PFSK-1 (cell line): ENCODE measurements at regions not wholly inside any gene's neighbourhood (a gene's known extent, or its start where the extent isn't known, plus 50 kb on each side); places are given as distances from the start of the nearest gene placed in this dataset.

Experiments
- FOXP2 ChIP-seq: optimal IDR thresholded peaks from 2 replicates; pipeline ENCODE3; 2011; ENCODE audit warnings: borderline replicate concordance, control low read depth, inconsistent platforms; ENCODE audit not compliant: insufficient read depth; ENCODE audit errors: extremely low read length, extremely low read depth
- POLR2AphosphoS5 ChIP-seq: IDR thresholded peaks from 2 replicates; pipeline ENCODE4 v1.6.1; 2012; ENCODE audit warnings: low read depth, mild to moderate bottlenecking, control low read depth, low read length, moderate library complexity
- SIN3A ChIP-seq: IDR thresholded peaks from 2 replicates; pipeline ENCODE4 v1.6.1; 2012; ENCODE audit warnings: mild to moderate bottlenecking, low read length, moderate library complexity, borderline replicate concordance; ENCODE audit not compliant: insufficient read depth
- TAF1 ChIP-seq: IDR thresholded peaks from 2 replicates; pipeline ENCODE4 v1.6.1; 2012; ENCODE audit warnings: low read length, control low read depth, borderline replicate concordance; ENCODE audit not compliant: insufficient read depth
- TF ChIP-seq, protein P1 (sequence below), 2 experiments: IDR thresholded peaks; 2 replicates each; pipeline versions ENCODE4 v1.6.1 to v1.8.0; 2011 to 2012; ENCODE audit warnings: low read depth in 2 of 2, low read length in 2 of 2, control low read depth in 1 of 2, inconsistent platforms in 1 of 2, mild to moderate bottlenecking in 1 of 2, moderate library complexity in 1 of 2; ENCODE audit not compliant: insufficient read depth in 1 of 2

DNA sequence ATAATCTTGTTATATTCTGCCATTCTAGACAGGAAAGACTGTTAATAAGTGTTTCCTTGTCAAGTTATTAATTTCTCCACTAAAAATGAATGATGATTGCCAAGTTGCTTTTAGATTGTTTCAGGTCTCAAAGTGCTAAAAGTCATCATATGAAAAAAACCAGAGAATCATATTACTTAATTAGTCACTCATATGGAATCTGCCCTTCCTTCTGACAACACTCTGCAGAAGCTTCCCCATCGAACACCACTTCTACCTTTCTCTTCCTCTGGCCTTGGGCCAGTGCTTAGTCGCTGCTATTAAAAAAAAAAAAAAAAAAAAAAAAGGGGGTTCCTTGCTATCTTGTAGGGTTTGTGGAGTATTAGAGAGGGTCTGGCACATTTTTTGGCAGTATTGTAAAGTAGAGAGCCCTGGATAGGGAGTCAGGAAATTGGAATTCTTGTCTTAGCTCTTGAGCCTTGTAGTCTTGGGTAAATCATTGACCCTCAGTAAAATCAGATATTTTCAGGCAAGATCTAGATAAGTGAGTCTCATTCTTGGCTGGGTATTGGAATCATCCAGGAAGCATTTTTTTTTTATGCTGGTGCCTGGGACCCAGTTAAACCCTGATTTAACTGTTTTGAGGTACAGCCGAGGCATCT lies 141.7 kb upstream of the CCDC68 start:
- no peak for TF ChIP-seq SIN3A
- TF ChIP-seq TAF1: no peak
- TF ChIP-seq POLR2AphosphoS5: no peak
- TF ChIP-seq FOXP2: no peak
- TF ChIP-seq, protein P1, sequence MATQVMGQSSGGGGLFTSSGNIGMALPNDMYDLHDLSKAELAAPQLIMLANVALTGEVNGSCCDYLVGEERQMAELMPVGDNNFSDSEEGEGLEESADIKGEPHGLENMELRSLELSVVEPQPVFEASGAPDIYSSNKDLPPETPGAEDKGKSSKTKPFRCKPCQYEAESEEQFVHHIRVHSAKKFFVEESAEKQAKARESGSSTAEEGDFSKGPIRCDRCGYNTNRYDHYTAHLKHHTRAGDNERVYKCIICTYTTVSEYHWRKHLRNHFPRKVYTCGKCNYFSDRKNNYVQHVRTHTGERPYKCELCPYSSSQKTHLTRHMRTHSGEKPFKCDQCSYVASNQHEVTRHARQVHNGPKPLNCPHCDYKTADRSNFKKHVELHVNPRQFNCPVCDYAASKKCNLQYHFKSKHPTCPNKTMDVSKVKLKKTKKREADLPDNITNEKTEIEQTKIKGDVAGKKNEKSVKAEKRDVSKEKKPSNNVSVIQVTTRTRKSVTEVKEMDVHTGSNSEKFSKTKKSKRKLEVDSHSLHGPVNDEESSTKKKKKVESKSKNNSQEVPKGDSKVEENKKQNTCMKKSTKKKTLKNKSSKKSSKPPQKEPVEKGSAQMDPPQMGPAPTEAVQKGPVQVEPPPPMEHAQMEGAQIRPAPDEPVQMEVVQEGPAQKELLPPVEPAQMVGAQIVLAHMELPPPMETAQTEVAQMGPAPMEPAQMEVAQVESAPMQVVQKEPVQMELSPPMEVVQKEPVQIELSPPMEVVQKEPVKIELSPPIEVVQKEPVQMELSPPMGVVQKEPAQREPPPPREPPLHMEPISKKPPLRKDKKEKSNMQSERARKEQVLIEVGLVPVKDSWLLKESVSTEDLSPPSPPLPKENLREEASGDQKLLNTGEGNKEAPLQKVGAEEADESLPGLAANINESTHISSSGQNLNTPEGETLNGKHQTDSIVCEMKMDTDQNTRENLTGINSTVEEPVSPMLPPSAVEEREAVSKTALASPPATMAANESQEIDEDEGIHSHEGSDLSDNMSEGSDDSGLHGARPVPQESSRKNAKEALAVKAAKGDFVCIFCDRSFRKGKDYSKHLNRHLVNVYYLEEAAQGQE (IDR thresholded peaks at IDR 0.05; ENCODE audit: insufficient read depth in 1 of 2, low read depth in 2 of 2, low read length in 2 of 2): no peak

DNA sequence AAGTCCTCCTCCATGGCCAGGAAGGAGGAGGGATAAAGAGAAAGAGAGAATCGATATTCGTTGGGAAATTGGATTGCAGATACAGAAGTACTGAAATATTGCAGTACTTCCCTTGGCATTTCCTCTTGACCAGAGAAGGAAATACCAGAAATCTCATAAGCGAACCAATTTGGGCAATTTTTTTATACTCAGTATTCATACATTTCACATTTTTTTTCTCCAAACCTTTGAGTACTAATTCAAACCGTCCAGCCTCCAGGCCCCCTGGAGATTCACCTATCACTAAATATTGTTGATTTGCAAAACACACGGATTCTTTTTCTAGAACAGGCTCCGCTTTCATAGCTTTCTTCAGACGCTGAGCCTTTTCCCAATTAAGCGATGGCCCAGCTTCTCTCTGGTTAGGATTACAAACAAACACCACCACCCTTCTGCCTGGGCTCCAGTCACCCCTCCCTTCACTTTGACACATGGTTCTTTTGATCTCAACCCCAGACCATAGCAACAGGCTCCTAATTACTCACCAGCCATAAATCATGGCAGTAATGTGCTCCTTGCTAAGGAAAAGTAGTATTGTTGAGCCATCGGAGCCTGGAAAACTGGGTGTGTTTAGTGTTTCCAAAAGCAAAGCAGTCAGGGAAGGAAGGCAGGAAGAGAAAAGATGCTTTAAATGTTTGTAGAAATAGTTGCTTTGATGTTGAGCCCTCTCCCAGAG lies 138.4 kb upstream of the CCDC68 start:
- TF ChIP-seq FOXP2 (no peak), POLR2AphosphoS5 (no peak), SIN3A (no peak), TAF1 (no peak)
- TF ChIP-seq, protein P1 (IDR thresholded peaks at IDR 0.05; ENCODE audit: insufficient read depth in 1 of 2, low read depth in 2 of 2, low read length in 2 of 2): no peak

DNA sequence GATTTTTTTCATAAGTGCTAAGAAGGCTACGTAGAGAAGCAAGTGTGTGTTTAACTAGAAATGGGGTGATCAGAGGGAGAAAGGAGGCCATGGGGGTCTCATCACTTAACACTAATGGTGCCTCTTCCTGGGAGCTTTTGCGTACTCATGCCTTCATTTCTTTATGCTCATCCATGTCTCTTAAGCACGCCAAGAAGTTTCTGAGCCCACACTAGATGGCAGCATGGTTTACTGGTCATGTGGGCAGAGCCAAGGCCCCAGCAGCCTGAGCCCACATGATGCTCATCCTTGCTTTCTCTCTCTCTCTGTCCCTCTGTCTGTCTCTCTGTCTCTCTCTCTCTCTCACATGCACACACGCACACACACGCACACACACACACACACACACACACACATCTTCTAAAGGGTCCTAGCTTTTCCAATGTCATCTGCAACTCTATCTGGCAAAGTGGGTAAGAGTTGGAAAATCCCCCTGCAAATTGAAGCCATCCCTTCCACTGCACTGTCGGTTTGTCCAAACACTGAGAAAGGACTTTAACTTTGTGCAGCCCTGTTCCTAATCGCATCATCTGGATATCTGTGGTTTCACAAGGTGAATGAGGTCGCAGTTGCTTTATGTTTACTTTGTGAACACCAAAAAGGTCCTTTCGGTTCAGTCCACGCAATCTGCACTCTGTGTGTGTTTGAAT lies 137.1 kb upstream of the CCDC68 start:
- no peak for TF ChIP-seq TAF1
- TF ChIP-seq, protein P1 (IDR thresholded peaks at IDR 0.05; ENCODE audit: insufficient read depth in 1 of 2, low read depth in 2 of 2, low read length in 2 of 2): no peak
- no peak for TF ChIP-seq POLR2AphosphoS5
- no peak for TF ChIP-seq FOXP2
- TF ChIP-seq SIN3A: no peak

DNA sequence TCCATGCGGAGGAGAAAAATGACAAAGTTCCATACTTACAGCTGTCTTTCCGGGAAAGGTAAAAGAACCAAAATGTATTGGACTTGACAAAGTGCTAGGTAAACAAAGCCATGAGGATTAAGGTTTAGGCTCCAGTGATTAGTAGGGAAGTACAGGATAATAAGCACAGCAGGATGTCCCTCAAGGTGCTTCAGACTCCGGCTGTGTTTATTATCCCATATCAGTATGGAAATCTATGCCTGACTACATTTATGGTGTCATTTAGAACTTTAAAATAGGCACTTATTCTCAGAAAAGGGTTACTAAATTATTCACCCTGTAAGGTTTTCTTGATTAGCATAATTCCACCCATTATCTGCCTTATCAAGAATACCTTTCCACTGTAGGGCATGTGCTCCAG lies 136.3 kb upstream of the CCDC68 start:
- TF ChIP-seq FOXP2: no peak
- no peak for TF ChIP-seq POLR2AphosphoS5
- TF ChIP-seq, protein P1 (IDR thresholded peaks at IDR 0.05; ENCODE audit: insufficient read depth in 1 of 2, low read depth in 2 of 2, low read length in 2 of 2): no peak
- TF ChIP-seq SIN3A: no peak
- no peak for TF ChIP-seq TAF1
